Neutrophil (primary cell): ENCODE measurements at regions not wholly inside any gene's neighbourhood (a gene's known extent, or its start where the extent isn't known, plus 50 kb on each side); places are given as distances from the start of the nearest gene placed in this dataset.

Source experiments
- H3K27ac ChIP-seq: fragments of 200-600 bp; sonication (generic); 2 replicates; pipeline ENCODE4 v1.5.1; 2016; ENCODE audit warnings: mild to moderate bottlenecking, moderate library complexity
- H3K27me3 ChIP-seq: fragments of 200-600 bp; sonication (generic); 2 replicates; pipeline ENCODE4 v1.6.0; 2016; ENCODE audit warnings: mild to moderate bottlenecking
- H3K36me3 ChIP-seq: fragments of 200-600 bp; sonication (generic); 2 replicates; pipeline ENCODE4 v1.5.1; 2017
- H3K4me1 ChIP-seq, 2 experiments: fragments of 200-600 bp in 1 of 2; sonication (generic) in 1 of 2; 1 replicate in 1 of 2; 2 replicates in 1 of 2; pipeline versions ENCODE4 v1.5.1 to v1.6.1; 2013 to 2016; ENCODE audit warnings: low read depth in 1 of 2, low read length in 1 of 2, mild to moderate bottlenecking in 1 of 2, moderate library complexity in 1 of 2; ENCODE audit not compliant: control insufficient read depth in 1 of 2, insufficient read depth in 1 of 2
- H3K4me3 ChIP-seq, 2 experiments: fragments of 200-600 bp in 1 of 2; sonication (generic) in 1 of 2; 1 replicate in 1 of 2; 2 replicates in 1 of 2; pipeline ENCODE4 v1.5.1; 2013 to 2016; ENCODE audit warnings: low read depth in 1 of 2, low read length in 1 of 2, mild to moderate bottlenecking in 1 of 2, moderate library complexity in 1 of 2
- H3K9me3 ChIP-seq: fragments of 200-600 bp; sonication (generic); 2 replicates; pipeline ENCODE4 v1.5.1; 2016
- TF ChIP-seq, protein P1 (sequence below): fragments of 200-600 bp; sonication (generic); IDR thresholded peaks from 2 replicates; pipeline ENCODE4 v1.5.1; 2016; ENCODE audit warnings: antibody characterized with exemption

DNA sequence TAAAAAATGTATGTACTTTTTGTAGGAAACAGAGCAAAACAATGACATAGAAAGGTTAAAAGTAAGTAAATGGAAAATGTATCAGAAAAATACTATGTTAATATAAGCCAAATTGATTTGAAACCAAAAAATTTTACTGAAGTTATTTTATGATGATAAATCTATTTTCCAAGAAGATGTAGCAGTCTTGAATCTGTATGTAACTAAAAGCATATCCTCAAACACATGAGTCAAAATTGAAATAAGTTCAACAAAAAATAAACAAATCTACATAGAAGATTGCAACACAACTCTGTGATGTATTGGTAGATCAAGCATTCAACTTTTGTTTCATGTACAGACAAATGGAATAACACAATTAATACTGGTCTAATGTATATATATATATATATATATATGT, 450.0 kb downstream of the SPRY1 start:
- no peaks in the 10 kb centered on the region for H3K4me1 ChIP-seq
- H3K27me3 ChIP-seq, result no peaks in the 10 kb centered on the region
- H3K4me3 ChIP-seq, result no peak overlapping the region
- H3K9me3 ChIP-seq, result no peaks in the 10 kb centered on the region
- H3K36me3 ChIP-seq, result no peaks in the 10 kb centered on the region
- TF ChIP-seq, protein P1, sequence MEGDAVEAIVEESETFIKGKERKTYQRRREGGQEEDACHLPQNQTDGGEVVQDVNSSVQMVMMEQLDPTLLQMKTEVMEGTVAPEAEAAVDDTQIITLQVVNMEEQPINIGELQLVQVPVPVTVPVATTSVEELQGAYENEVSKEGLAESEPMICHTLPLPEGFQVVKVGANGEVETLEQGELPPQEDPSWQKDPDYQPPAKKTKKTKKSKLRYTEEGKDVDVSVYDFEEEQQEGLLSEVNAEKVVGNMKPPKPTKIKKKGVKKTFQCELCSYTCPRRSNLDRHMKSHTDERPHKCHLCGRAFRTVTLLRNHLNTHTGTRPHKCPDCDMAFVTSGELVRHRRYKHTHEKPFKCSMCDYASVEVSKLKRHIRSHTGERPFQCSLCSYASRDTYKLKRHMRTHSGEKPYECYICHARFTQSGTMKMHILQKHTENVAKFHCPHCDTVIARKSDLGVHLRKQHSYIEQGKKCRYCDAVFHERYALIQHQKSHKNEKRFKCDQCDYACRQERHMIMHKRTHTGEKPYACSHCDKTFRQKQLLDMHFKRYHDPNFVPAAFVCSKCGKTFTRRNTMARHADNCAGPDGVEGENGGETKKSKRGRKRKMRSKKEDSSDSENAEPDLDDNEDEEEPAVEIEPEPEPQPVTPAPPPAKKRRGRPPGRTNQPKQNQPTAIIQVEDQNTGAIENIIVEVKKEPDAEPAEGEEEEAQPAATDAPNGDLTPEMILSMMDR, result no peak
- H3K27ac ChIP-seq, result no peak overlapping the region

DNA sequence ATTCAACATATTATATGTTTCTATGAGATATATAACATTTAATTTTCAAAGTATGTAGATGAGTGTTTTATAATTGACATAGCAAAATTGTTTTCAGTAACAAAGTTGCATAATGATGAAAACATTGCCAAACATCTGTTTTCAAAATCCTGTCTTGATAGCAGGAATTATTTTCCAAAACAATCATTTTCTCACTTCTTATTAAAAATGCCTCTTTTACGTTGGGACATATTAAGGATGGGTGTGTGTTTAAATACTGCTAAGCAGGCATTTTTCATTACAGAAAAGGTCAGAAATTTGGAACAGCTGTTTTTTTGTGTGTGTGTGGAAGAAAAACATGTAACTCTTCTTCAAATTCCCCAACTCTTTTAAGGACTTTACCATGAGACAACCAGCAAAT, 452.0 kb downstream of the SPRY1 start:
- Histone ChIP-seq H3K9me3 (no peaks in the 10 kb centered on the region), H3K27me3 (no peaks in the 10 kb centered on the region), H3K27ac (no peak overlapping the region), H3K4me1 (no peaks in the 10 kb centered on the region), H3K4me3 (no peak overlapping the region), H3K36me3 (no peaks in the 10 kb centered on the region)
- TF ChIP-seq, protein P1, result no peak

DNA sequence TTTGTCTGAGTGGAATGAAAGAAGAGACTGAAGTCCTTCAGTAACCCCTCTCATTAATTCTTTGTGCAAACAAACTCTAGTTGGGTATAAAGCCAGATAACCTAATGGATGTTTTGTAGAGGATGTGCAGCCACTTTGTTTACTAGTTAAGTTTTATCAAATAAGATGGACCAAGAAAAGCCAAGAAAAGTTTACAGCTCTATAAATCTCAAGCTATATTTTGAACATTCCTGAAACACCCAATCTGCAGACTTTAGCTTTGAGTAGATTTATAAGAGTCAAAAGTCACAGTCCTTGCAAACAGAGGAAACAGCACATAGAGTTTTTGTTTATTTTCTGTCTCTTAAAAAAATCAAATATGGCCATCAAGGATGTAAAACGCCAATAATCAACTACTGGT, 452.9 kb downstream of the SPRY1 start:
- TF ChIP-seq, protein P1, result no peak
- no peak overlapping the region for H3K4me3 ChIP-seq
- no peaks in the 10 kb centered on the region for H3K36me3 ChIP-seq
- no peaks in the 10 kb centered on the region for H3K4me1 ChIP-seq
- H3K27ac ChIP-seq, result no peak overlapping the region
- no peaks in the 10 kb centered on the region for H3K9me3 ChIP-seq
- H3K27me3 ChIP-seq, result no peaks in the 10 kb centered on the region

DNA sequence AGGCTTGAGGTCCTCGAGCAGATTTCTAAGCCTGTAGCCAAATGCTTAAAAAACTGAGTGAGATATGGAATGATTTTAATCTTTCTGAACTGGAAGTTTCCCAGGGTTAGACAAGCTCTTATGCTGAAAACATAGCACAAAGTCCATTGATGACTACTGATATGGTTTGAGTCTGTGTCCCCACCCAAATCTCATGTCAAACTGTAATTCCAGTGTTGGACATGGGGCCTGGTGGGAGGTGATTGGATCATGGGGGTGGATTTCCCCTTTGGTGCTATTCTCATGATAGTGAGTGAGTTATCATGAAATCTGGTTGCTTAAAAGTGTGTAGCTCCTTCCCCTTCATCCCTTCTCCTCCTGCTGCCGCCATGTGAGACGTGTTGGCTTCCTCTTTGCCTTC, 454.9 kb downstream of the SPRY1 start:
- Histone ChIP-seq H3K4me3 (no peak overlapping the region), H3K27ac (no peak overlapping the region), H3K4me1 (no peaks in the 10 kb centered on the region), H3K27me3 (no peaks in the 10 kb centered on the region), H3K9me3 (no peaks in the 10 kb centered on the region), H3K36me3 (no peaks in the 10 kb centered on the region)
- TF ChIP-seq, protein P1, result no peak

DNA sequence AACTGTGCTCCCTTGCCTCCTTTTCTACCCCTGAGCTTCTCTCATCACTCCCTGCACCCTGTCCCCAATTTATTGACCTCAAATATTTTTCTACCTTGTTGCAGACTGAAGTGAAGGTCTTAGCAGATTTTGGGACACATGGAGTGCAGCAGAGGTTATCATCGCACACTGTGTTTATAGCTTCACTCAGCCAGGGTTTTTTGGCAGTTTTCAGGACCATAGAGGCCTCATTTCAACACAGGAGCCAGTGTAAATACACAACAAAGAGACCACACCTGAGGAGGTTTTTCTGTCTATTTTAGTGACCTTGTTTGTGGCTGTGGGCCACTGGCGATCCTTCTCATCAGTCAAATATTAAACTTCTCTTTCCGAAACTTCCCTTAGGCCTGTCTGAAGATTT, 457.1 kb downstream of the SPRY1 start:
- H3K4me3 ChIP-seq, result no peak overlapping the region
- H3K27ac ChIP-seq, result no peak overlapping the region
- H3K27me3 ChIP-seq, result no peaks in the 10 kb centered on the region
- TF ChIP-seq, protein P1, result no peak
- no peaks in the 10 kb centered on the region for H3K9me3 ChIP-seq
- H3K36me3 ChIP-seq, result no peaks in the 10 kb centered on the region
- H3K4me1 ChIP-seq, result no peaks in the 10 kb centered on the region
